Type B pancreatic cell (in vitro differentiated cells): ENCODE measurements at regions not wholly inside any gene's neighbourhood (a gene's known extent, or its start where the extent isn't known, plus 50 kb on each side); places are given as distances from the start of the nearest gene placed in this dataset.

Experiments used
- DNase-seq: peaks from one replicate; pipeline ENCODE4 v3.0.0; 2021; ENCODE audit warnings: mixed read lengths; ENCODE audit not compliant: unreplicated experiment; ENCODE audit errors: extremely low spot score
- H3K27ac Mint-ChIP-seq: 2 replicates; pipeline ENCODE4 v1.8.0; 2021; ENCODE audit warnings: mild to moderate bottlenecking, mixed read lengths
- H3K27me3 Mint-ChIP-seq: 2 replicates; pipeline ENCODE4 v1.8.0; 2021; ENCODE audit warnings: mixed read lengths
- H3K36me3 Mint-ChIP-seq: 2 replicates; pipeline ENCODE4 v1.8.0; 2021; ENCODE audit warnings: mixed read lengths
- H3K4me1 Mint-ChIP-seq: one replicate; pipeline ENCODE4 v1.8.0; 2021; ENCODE audit warnings: mixed read lengths; ENCODE audit not compliant: unreplicated experiment
- H3K4me3 Mint-ChIP-seq: 2 replicates; pipeline ENCODE4 v1.8.0; 2021; ENCODE audit warnings: mild to moderate bottlenecking, mixed read lengths
- H3K9me3 Mint-ChIP-seq: 2 replicates; pipeline ENCODE4 v1.8.0; 2021; ENCODE audit warnings: mixed read lengths
- TF ChIP-seq, protein P1 (sequence below): fragments of 200-600 bp; sonication (generic); conservative IDR thresholded peaks from 2 replicates; pipeline ENCODE4 v1.5.0; 2021; ENCODE audit warnings: antibody characterized with exemption, mild to moderate bottlenecking

- TF ChIP-seq, protein P1, sequence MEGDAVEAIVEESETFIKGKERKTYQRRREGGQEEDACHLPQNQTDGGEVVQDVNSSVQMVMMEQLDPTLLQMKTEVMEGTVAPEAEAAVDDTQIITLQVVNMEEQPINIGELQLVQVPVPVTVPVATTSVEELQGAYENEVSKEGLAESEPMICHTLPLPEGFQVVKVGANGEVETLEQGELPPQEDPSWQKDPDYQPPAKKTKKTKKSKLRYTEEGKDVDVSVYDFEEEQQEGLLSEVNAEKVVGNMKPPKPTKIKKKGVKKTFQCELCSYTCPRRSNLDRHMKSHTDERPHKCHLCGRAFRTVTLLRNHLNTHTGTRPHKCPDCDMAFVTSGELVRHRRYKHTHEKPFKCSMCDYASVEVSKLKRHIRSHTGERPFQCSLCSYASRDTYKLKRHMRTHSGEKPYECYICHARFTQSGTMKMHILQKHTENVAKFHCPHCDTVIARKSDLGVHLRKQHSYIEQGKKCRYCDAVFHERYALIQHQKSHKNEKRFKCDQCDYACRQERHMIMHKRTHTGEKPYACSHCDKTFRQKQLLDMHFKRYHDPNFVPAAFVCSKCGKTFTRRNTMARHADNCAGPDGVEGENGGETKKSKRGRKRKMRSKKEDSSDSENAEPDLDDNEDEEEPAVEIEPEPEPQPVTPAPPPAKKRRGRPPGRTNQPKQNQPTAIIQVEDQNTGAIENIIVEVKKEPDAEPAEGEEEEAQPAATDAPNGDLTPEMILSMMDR: no peak
- no peaks in the 10 kb centered on the region for H3K36me3 Mint-ChIP-seq
- H3K27ac Mint-ChIP-seq: no peak overlapping the region
- H3K9me3 Mint-ChIP-seq: peaks cover 5% of the 10 kb centered on the region
- no peak overlapping the region for H3K4me3 Mint-ChIP-seq
- no peaks in the 10 kb centered on the region for H3K4me1 Mint-ChIP-seq
- no peak for DNase-seq
- H3K27me3 Mint-ChIP-seq: no peaks in the 10 kb centered on the region
Observed at GRCh38 chr6:8900056-8900455, 464.7 kb upstream of the SLC35B3 start.

GRCh38 chr6:8889514-8889913 lies 454.2 kb upstream of the SLC35B3 start:
- H3K36me3 Mint-ChIP-seq: no peaks in the 10 kb centered on the region
- TF ChIP-seq, protein P1: no peak

GRCh38 chr6:8888468-8888867 lies 453.1 kb upstream of the SLC35B3 start:
- TF ChIP-seq, protein P1: peak; percentile 67
- H3K9me3 Mint-ChIP-seq: no peaks in the 10 kb centered on the region
- H3K27me3 Mint-ChIP-seq: no peaks in the 10 kb centered on the region
- no peak overlapping the region for H3K4me3 Mint-ChIP-seq
- no peak for DNase-seq
- no peaks in the 10 kb centered on the region for H3K36me3 Mint-ChIP-seq
- H3K4me1 Mint-ChIP-seq: peaks cover 4% of the 10 kb centered on the region
- H3K27ac Mint-ChIP-seq: no peak overlapping the region

More at GRCh38 chr6:8889514-8889913, 454.2 kb upstream of the SLC35B3 start:
- no peak for DNase-seq
- H3K4me1 Mint-ChIP-seq: peaks cover 4% of the 10 kb centered on the region
- H3K4me3 Mint-ChIP-seq: no peak overlapping the region
- no peaks in the 10 kb centered on the region for H3K27me3 Mint-ChIP-seq
- no peaks in the 10 kb centered on the region for H3K9me3 Mint-ChIP-seq
- H3K27ac Mint-ChIP-seq: no peak overlapping the region

DNA sequence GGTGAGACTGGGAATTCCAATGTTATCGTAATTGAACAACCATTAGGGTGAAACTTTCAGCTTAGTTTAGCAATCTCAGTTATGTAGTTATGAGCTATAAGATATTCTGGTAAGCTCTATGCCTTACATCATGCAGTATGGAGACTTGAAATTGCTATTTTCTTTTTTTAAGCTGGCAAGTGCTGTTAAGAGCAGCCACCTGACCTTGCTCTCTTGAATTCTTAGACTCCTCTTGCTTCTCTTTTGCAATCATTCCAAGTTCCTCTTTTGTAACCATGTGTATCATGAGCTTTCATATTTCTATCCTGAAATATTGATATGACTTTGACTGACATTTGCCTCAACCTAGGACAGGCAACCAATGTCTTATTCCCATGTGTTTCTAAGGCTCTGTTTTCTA lies 446.3 kb upstream of the SLC35B3 start:
- Mint-ChIP-seq H3K4me3 (no peak overlapping the region), H3K27ac (no peak overlapping the region), H3K27me3 (no peaks in the 10 kb centered on the region), H3K9me3 (no peaks in the 10 kb centered on the region), H3K4me1 (no peaks in the 10 kb centered on the region), H3K36me3 (no peaks in the 10 kb centered on the region)
- TF ChIP-seq, protein P1: no peak
- DNase-seq: no peak

DNA sequence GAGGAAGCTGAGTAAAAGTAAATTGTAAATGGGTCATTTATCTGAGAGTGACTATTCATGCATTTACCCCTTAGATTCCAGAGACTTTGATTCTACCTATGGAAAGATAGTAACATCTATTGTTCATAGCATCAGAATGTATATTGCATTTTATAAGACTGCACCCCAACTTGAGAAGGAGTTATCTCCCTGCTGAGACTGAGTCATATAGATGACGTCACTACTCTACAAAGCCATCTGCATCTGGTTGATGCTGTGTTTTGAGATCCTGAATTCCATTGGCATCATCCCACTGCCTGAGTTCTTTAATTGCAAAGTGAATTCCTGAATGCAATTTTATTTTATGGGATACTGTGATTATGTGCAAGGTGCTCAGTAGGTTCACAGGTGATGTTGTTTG lies 444.0 kb upstream of the SLC35B3 start:
- Mint-ChIP-seq H3K36me3 (no peaks in the 10 kb centered on the region), H3K9me3 (no peaks in the 10 kb centered on the region), H3K4me3 (no peak overlapping the region), H3K4me1 (no peaks in the 10 kb centered on the region), H3K27me3 (no peaks in the 10 kb centered on the region), H3K27ac (no peak overlapping the region)
- no peak for DNase-seq
- TF ChIP-seq, protein P1: no peak

DNA sequence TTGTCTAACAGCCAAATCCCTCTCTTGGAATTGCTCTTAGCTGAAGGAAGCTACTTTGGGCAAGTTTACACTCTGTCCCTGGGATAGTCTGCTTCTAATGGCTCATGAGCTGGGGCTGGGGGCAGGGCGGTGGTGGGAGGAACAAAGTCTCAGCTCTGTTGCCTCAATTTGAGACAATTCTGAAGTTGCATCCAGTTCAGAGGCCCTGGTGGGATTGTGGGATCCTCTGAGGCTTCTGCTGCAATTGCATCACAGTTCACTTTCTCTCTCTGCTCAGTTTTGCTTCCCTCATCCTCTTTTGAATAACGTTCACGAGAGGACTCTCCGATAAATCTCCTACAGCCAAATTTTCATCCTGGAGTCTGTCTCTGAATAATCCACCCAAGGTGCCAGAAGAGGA lies 440.6 kb upstream of the SLC35B3 start:
- no peak overlapping the region for H3K27ac Mint-ChIP-seq
- H3K4me1 Mint-ChIP-seq: no peaks in the 10 kb centered on the region
- TF ChIP-seq, protein P1: no peak

More for the DNA sequence above, 440.6 kb upstream of the SLC35B3 start:
- no peak for DNase-seq
- H3K36me3 Mint-ChIP-seq: no peaks in the 10 kb centered on the region
- H3K9me3 Mint-ChIP-seq: no peaks in the 10 kb centered on the region
- H3K27me3 Mint-ChIP-seq: no peaks in the 10 kb centered on the region
- H3K4me3 Mint-ChIP-seq: no peak overlapping the region
